ENCODE measurements at regions not wholly inside any gene's neighbourhood (a gene's known extent, or its start where the extent isn't known, plus 50 kb on each side); places are given as distances from the start of the nearest gene placed in this dataset.
"Not testable (repeated sequence)": the region's sequence is repeated elsewhere in the genome, so short reads cannot be mapped to it uniquely, and the experiment has no call there.

GRCh38 chr3:34646911-34647460 is 848.6 kb downstream of the PDCD6IP start:
- intact Hi-C loops (cut with DNase I), result no loop called here
- no peak for DNase-seq (ENCODE audit: low spot score)

DNA sequence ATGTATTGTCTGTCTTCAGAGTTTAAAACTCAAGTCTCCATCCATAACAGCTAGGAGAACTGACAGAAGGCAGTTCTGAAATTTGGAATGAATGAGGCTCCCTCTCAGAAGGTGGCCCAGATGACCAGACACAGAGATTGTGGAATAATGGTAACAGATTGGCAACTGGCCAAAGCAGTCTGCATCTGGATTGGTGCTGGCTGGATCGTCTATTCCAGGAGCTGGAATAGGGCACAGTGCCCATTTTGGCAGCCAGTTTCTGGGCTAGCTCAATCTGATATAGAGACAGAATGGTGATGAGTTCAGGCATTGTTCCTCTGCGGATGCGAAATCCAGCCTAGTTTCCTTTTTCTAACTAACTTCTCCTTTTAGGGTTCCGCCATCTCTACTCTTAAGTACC is 851.7 kb downstream of the PDCD6IP start:
- no peak for DNase-seq (ENCODE audit: low spot score)
- intact Hi-C loops (cut with DNase I), result no loop called here

- DNase-seq (ENCODE audit: low spot score), result no peak
- intact Hi-C loops (cut with DNase I), result no loop called here
These were observed 870.5 kb downstream of the PDCD6IP start for GRCh38 chr3:34668915-34669314.

GRCh38 chr3:34669490-34669889 is 871.1 kb downstream of the PDCD6IP start:
- DNase-seq (ENCODE audit: low spot score), result no peak
- intact Hi-C loops (cut with DNase I), result no loop called here

DNA sequence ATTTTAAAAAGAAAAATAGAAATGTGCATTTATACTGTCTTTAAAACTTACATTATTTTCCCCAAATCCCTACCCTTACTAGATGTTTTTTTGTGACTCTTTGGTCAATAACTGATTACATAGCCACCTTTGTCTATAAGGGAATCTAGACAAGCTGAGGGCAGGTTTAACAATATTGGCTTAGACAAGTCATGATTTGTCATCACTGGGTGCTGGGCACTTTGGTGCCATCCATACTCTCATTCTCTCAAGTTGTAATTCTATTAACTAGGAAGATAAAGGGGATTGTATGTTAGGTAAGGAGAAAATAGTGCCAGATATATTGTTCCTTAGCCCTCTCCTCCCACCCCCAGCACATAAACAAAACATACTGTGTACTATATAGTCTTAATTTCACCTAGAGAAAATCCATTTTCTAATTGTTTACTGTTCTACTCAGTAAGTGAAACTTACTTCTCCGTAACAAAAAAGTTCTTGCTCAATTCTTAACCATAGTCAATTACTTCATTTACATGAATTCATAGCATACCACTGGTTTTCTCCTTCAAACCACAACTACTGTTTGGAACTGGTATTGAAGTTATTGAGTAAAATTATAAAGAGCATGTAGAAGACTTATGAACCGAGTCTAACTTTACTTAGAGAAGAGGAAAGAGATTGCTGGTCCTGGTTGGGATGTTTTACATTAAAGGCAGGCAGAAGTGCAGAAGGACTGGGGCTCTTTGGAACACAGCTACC is 877.1 kb downstream of the PDCD6IP start:
- no peak for DNase-seq (ENCODE audit: low spot score)
- intact Hi-C loops (cut with DNase I), result no loop called here

GRCh38 chr3:34676436-34676835 is 878.0 kb downstream of the PDCD6IP start:
- intact Hi-C loops (cut with DNase I), result no loop called here

GRCh38 chr3:34678575-34678974 is 880.1 kb downstream of the PDCD6IP start:
- intact Hi-C loops (cut with DNase I), result no loop called here
- no peak for DNase-seq (ENCODE audit: low spot score)

More at GRCh38 chr3:34676436-34676835, 878.0 kb downstream of the PDCD6IP start:
- no peak for DNase-seq (ENCODE audit: low spot score)

GRCh38 chr3:34679055-34679454 is 880.6 kb downstream of the PDCD6IP start:
- DNase-seq (ENCODE audit: low spot score); intact Hi-C loops (cut with DNase I): not testable (repeated sequence)

DNA sequence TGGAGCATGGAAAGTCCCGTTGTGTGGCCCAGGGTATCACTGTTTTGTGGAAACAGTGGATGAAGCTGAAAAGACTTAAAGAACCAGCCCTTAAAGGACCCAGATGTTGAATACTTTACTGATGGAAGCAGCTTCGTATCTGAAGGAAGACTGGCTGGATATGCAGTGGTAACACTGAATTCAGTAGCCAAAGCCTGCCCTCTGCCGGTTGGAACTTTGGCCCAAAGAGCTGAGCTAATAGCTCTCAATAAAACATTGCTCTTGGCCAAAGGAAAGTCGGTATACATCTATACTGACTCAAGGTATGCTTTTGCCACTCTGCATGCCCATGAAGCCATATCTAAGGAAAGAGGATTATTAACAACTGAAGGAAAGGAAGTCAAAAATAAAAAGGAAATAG is 885.4 kb downstream of the PDCD6IP start:
- peak; percentile 77 for DNase-seq (ENCODE audit: low spot score)
- intact Hi-C loops (cut with DNase I), result loop anchor here (2.0 kb wide), 2 partner anchors 423 to 801 kb away; no protein-coding TSS in a partner anchor

GRCh38 chr3:34686541-34686940 is 888.1 kb downstream of the PDCD6IP start:
- DNase-seq (ENCODE audit: low spot score), result no peak
- intact Hi-C loops (cut with DNase I), result no loop called here

DNA sequence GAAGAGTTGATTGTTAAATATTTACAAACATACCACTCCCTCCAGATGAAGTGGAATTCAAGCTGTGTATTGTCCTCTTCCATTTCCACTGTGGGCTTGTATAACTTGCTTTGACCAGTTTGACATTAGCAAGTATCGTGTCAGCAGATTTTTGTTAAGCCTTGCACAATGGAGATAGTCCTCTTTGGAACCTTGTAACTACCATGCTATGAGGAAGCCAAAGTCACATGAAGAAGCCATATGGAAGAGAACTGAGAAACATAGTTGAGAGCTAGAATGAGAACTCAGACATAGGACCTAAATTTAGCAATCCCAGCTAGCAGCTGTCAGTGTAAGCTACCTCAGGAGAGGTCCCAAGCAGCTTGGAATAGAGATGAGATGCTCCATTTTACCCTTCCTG is 889.2 kb downstream of the PDCD6IP start:
- intact Hi-C loops (cut with DNase I), result no loop called here

GRCh38 chr3:34696831-34697230 is 898.4 kb downstream of the PDCD6IP start:
- intact Hi-C loops (cut with DNase I), result no loop called here
- no peak for DNase-seq (ENCODE audit: low spot score)

More for the DNA sequence above, 889.2 kb downstream of the PDCD6IP start:
- no peak for DNase-seq (ENCODE audit: low spot score)

GRCh38 chr3:34703053-34703452 is 904.6 kb downstream of the PDCD6IP start:
- no peak for DNase-seq (ENCODE audit: low spot score)
- intact Hi-C loops (cut with DNase I), result no loop called here

- DNase-seq (ENCODE audit: low spot score), result no peak
- intact Hi-C loops (cut with DNase I), result no loop called here
These were observed 914.3 kb upstream of the ARPP21 start for GRCh38 chr3:34724916-34725499.

DNA sequence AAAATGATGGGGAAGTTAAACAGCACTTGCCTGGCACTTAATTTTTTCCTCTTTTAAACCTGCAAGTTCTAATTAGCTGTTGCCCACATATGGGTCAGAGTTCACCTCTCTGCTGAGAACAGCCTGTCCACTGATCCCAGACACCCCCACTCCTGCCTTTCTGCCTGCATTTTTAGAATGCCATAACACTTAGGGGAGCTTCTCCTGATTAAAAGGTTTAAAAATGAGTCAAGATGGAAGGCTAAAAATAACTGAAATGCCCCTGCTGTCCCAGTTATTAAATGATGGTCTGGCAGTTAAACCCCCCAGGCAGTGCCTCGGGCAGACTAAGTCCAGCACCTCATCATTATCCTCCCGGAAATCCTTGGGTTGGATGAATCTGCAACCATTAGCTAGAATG is 913.6 kb upstream of the ARPP21 start:
- intact Hi-C loops (cut with DNase I), result no loop called here
- DNase-seq (ENCODE audit: low spot score), result no peak

DNA sequence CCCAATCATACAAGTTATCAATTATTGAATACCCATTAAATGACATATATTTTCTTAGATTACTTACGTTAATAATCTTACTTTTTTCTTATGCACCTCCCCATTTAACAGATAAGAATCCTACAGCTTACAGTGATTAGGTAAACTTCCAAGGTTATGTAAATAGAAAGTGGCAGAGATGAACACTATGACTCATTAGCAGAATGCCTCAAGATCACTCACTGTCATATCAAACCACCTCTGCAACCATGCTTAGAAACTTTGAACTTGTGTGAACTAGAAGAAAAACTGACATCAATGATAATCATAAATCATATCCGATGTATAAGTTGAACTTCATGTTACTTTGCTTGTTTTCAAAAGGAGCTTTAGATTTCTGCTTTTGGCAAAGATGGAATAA is 911.6 kb upstream of the ARPP21 start:
- intact Hi-C loops (cut with DNase I), result no loop called here
- DNase-seq (ENCODE audit: low spot score), result no peak

DNA sequence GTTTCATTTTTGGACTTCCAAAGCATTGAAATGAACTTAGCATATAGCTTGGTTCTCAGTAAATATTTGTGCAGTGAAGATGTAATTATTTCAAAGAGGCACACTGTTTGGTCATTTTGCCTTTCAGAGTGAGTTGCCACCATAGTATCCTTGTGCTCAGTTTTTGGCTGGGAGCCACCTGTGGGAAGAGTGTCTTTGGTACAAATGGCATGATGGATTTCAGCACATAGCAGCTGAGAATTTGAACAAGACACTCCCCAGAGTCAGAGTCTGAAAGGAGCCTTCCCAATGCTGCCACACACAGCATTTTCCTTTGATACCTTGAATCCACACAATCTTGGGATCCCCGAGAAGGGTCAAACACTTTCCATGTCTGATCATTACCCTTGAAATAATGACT is 897.2 kb upstream of the ARPP21 start:
- intact Hi-C loops (cut with DNase I), result no loop called here

GRCh38 chr3:34758630-34759261 is 880.6 kb upstream of the ARPP21 start:
- intact Hi-C loops (cut with DNase I), result no loop called here
- DNase-seq (ENCODE audit: low spot score), result no peak

More for the DNA sequence above, 897.2 kb upstream of the ARPP21 start:
- no peak for DNase-seq (ENCODE audit: low spot score)

DNA sequence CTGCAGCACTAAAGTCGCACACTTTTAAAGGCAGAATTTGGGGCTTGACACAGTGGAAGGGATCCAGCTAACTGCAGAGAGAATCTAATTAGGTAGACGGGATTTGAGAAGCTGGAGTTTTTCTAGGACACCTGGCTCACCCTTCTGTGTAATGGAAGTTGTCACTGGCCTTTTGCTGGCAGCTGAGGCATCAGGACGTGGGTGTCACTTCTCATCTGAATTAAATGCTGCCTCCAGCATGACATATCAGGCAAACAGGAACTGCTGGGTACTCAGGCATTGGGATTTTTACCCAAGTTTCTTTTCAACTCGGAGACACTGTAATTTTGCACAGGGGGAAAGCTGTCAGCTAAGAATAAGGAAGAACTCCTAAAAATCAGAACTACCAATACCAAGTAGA is 861.9 kb upstream of the ARPP21 start:
- intact Hi-C loops (cut with DNase I), result no loop called here
- DNase-seq (ENCODE audit: low spot score), result no peak

- intact Hi-C loops (cut with DNase I), result no loop called here
- DNase-seq (ENCODE audit: low spot score), result no peak
These were observed 860.2 kb upstream of the ARPP21 start for GRCh38 chr3:34779092-34779491.

GRCh38 chr3:34780294-34780693 is 859.0 kb upstream of the ARPP21 start:
- no peak for DNase-seq (ENCODE audit: low spot score)
- intact Hi-C loops (cut with DNase I), result no loop called here

All from cardiac septum (tissue), 1 donor.